SK-N-SH (cell line): ENCODE measurements at regions not wholly inside any gene's neighbourhood (a gene's known extent, or its start where the extent isn't known, plus 50 kb on each side); places are given as distances from the start of the nearest gene placed in this dataset.

ENCODE experiments used
- CTCF ChIA-PET: fragments of 300-600, 350-600 bp; formaldehyde crosslinking; extraction: SDS; loops from one replicate; lab custom pipeline; 2021; lab: Yijun Ruan, JAX
- POLR2A ChIA-PET: fragments of 350-600 bp; sonication (Branson Sonifier 250); formaldehyde crosslinking; extraction: SDS; loops from one replicate; lab custom pipeline; 2020; ENCODE audit warnings: antibody characterized with exemption, inconsistent platforms; lab: Yijun Ruan, JAX
- DNase-seq: peaks from one replicate; pipeline ENCODE4 v3.0.0; 2012
- H2AFZ ChIP-seq: fragments of 200-600 bp; sonication (generic); 2 replicates; pipeline ENCODE4 v1.8.1; 2016; ENCODE audit warnings: antibody characterized with exemption, mild to moderate bottlenecking, low read depth
- H3F3A ChIP-seq: fragments of 200-600 bp; sonication (generic); replicated peaks from 2 replicates; pipeline ENCODE3; 2016; ENCODE audit warnings: antibody characterized with exemption, mild to moderate bottlenecking; ENCODE audit not compliant: insufficient read depth
- H3K27ac ChIP-seq, 2 experiments: fragments of 200-500 bp in 1 of 2; fragments of 200-600 bp in 1 of 2; sonication (Bioruptor generic) in 1 of 2; sonication (generic), shearing (Covaris generic) in 1 of 2; 2 replicates each; pipeline versions ENCODE4 v1.5.1 to v1.6.1; 2014 to 2016; ENCODE audit warnings: low read depth in 2 of 2, inconsistent platforms in 1 of 2, low read length in 1 of 2, mild to moderate bottlenecking in 1 of 2, mixed read lengths in 1 of 2
- H3K27me3 ChIP-seq: fragments of 200-600 bp; sonication (generic), shearing (Covaris generic); 2 replicates; pipeline ENCODE4 v1.6.1; 2016; ENCODE audit warnings: mixed run types; ENCODE audit not compliant: insufficient read depth
- H3K36me3 ChIP-seq, 2 experiments: fragments of 200-500 bp in 1 of 2; fragments of 200-600 bp in 1 of 2; sonication (Bioruptor generic) in 1 of 2; sonication (generic) in 1 of 2; replicated peaks in 1 of 2; 2 replicates each; pipeline versions ENCODE3 to v1.5.1; 2014 to 2016; ENCODE audit warnings: low read length in 1 of 2, mild to moderate bottlenecking in 1 of 2; ENCODE audit not compliant: insufficient read depth in 2 of 2, control insufficient read depth in 1 of 2
- H3K4me1 ChIP-seq, 2 experiments: fragments of 200-500 bp in 1 of 2; fragments of 200-600 bp in 1 of 2; sonication (Bioruptor generic) in 1 of 2; sonication (generic), shearing (Covaris generic) in 1 of 2; 2 replicates each; pipeline versions ENCODE4 v1.5.1 to v1.6.1; 2014 to 2016; ENCODE audit warnings: low read depth in 1 of 2, low read length in 1 of 2, mixed run types in 1 of 2; ENCODE audit not compliant: insufficient read depth in 2 of 2, control insufficient read depth in 1 of 2
- H3K4me2 ChIP-seq: fragments of 200-600 bp; sonication (generic), shearing (Covaris generic); 2 replicates; pipeline ENCODE4 v1.6.1; 2017; ENCODE audit warnings: mixed run types
- H3K4me3 ChIP-seq, 2 experiments: fragments of 200-500 bp in 1 of 2; fragments of 200-600 bp in 1 of 2; sonication (Bioruptor generic) in 1 of 2; sonication (generic), shearing (Covaris generic) in 1 of 2; 2 replicates each; pipeline versions ENCODE4 v1.5.1 to v1.8.1; 2014 to 2016; ENCODE audit warnings: low read depth in 2 of 2, inconsistent platforms in 1 of 2, low read length in 1 of 2, mild to moderate bottlenecking in 1 of 2, mixed read lengths in 1 of 2, moderate library complexity in 1 of 2
- H3K79me2 ChIP-seq: fragments of 200-600 bp; sonication (generic); 2 replicates; pipeline ENCODE4 v1.8.1; 2017; ENCODE audit warnings: mild to moderate bottlenecking; ENCODE audit not compliant: insufficient read depth
- H3K9ac ChIP-seq: fragments of 200-600 bp; sonication (generic); 2 replicates; pipeline ENCODE4 v1.6.1; 2017; ENCODE audit warnings: mixed run types
- H3K9me2 ChIP-seq: fragments of 200-600 bp; sonication (generic); 2 replicates; pipeline ENCODE4 v1.6.1; 2017; ENCODE audit warnings: mixed run types
- H3K9me3 ChIP-seq: fragments of 200-600 bp; sonication (generic); 2 replicates; pipeline ENCODE4 v1.6.1; 2017; ENCODE audit warnings: mixed run types, mild to moderate bottlenecking, moderate library complexity
- H4K20me1 ChIP-seq: fragments of 200-600 bp; sonication (generic); 2 replicates; pipeline ENCODE4 v1.6.1; 2017; ENCODE audit warnings: mild to moderate bottlenecking, mixed run types; ENCODE audit not compliant: insufficient read depth
- EP300 ChIP-seq, 2 experiments: IDR thresholded peaks; 2 replicates each; pipeline versions ENCODE4 v1.4.0 to v1.6.1; 2012; ENCODE audit warnings: borderline replicate concordance in 1 of 2, low read depth in 1 of 2, low read length in 1 of 2
- EZH2phosphoT487 ChIP-seq: fragments of 200-600 bp; sonication (generic); IDR thresholded peaks from 2 replicates; pipeline ENCODE4 v1.6.1; 2017; ENCODE audit warnings: low read depth, mixed run types, mild to moderate bottlenecking, antibody characterized with exemption, moderate library complexity, borderline replicate concordance
- FOSL2 ChIP-seq: IDR thresholded peaks from 2 replicates; pipeline ENCODE4 v1.4.0; 2012; ENCODE audit warnings: low read depth, mild to moderate bottlenecking, moderate library complexity, borderline replicate concordance
- IRF3 ChIP-seq: fragments of 150-350 bp; IDR thresholded peaks from 2 replicates; pipeline ENCODE4 v1.6.1; 2016; ENCODE audit warnings: mild to moderate bottlenecking, low read depth, low read length
- JUND ChIP-seq: IDR thresholded peaks from 2 replicates; pipeline ENCODE4 v1.4.0; 2012
- NRF1 ChIP-seq: IDR thresholded peaks from 2 replicates; pipeline ENCODE4 v1.6.1; 2012; ENCODE audit warnings: low read depth, mild to moderate bottlenecking, low read length
- PBX3 ChIP-seq: IDR thresholded peaks from 2 replicates; pipeline ENCODE4; 2012
- RAD21 ChIP-seq: IDR thresholded peaks from 2 replicates; pipeline ENCODE4 v1.6.1; 2012; ENCODE audit warnings: mild to moderate bottlenecking, low read length
- RCOR1 ChIP-seq: fragments of 150-350 bp; IDR thresholded peaks from 2 replicates; pipeline ENCODE4 v1.6.1; 2017; ENCODE audit warnings: antibody characterized with exemption, low read length
- SIN3A ChIP-seq: IDR thresholded peaks from 2 replicates; pipeline ENCODE4 v1.6.1; 2012; ENCODE audit warnings: low read depth, mild to moderate bottlenecking, low read length, moderate library complexity, borderline replicate concordance
- SMC3 ChIP-seq: IDR thresholded peaks from 2 replicates; pipeline ENCODE4 v1.6.1; 2012; ENCODE audit warnings: low read depth, low read length, improper control_type of control experiment
- TEAD4 ChIP-seq: IDR thresholded peaks from 2 replicates; pipeline ENCODE4 v1.4.0; 2012; ENCODE audit warnings: mild to moderate bottlenecking, borderline replicate concordance; ENCODE audit not compliant: insufficient read depth
- USF1 ChIP-seq: IDR thresholded peaks from 2 replicates; pipeline ENCODE4 v1.4.0; 2012; ENCODE audit warnings: low read depth, borderline replicate concordance
- WGBS: methylation state at CpG from one replicate; pipeline ENCODE4 v1.1.6; 2017; ENCODE audit warnings: low lambda C conversion rate; 5-methylcytosine and 5-hydroxymethylcytosine counted together

DNA sequence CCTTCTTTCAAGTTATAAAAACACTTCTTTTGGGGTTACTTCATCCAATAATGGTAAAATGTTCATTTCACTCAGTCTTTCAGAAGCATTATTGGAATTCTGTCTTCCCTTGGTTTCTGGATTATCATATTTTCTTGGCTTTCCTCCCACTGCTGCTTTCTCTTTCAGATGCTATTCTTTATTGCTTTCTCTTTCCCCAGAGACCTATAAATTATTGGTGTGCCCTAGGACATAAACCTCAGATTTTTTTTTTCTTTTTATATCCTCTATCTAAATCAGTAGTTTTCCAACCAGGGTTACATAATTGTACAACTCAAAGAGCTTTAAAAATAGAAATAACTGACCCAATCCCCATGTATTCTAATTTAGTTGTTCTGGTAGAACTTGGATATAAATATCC lies 1005.5 kb downstream of the ARAP2 start:
- Histone ChIP-seq H3K4me1 (no peaks in the 10 kb centered on the region), H2AFZ (no peak overlapping the region), H3K9me2 (no peaks in the 10 kb centered on the region), H3K9ac (no peak overlapping the region), H4K20me1 (no peaks in the 10 kb centered on the region), H3F3A (no peaks in the 10 kb centered on the region), H3K4me2 (no peak overlapping the region), H3K36me3 (no peaks in the 10 kb centered on the region), H3K4me3 (no peak overlapping the region), H3K27me3 (no peaks in the 10 kb centered on the region), H3K27ac (no peak overlapping the region), H3K79me2 (no peaks in the 10 kb centered on the region), H3K9me3 (no peaks in the 10 kb centered on the region)
- ChIA-PET POLR2A (no interaction called here), CTCF (no interaction called here)
- TF ChIP-seq IRF3 = no peak
- TF ChIP-seq RAD21 = no peak
- no peak for TF ChIP-seq EP300 (IDR thresholded peaks at IDR 0.05; ENCODE audit: borderline replicate concordance in 1 of 2, low read depth in 1 of 2, low read length in 1 of 2)
- TF ChIP-seq EZH2phosphoT487 = no peak
- no peak for TF ChIP-seq TEAD4
- no peak for TF ChIP-seq JUND
- DNase-seq = no peak

DNA sequence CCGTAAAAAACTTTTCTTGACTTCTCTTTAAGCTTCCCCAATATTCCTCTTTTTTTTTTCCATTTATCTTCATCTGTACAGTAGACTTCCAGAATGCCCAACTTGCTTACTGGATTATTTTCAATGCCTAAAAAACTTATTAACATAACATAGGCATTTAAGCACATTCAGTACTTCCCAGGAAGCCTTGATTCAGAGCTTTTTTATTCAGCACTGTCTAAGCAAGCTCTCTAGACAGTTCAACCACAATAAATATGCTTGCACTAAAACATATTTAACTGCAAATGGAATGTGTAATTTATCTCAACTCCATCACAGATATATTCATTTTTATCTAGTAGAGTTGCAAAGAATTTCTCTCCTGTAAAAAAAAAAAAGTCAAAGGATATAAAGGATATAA lies 997.8 kb downstream of the ARAP2 start:
- H2AFZ ChIP-seq = no peak overlapping the region

GRCh38 chr4:35247047-35247446 lies 997.3 kb downstream of the ARAP2 start:
- Histone ChIP-seq H4K20me1 (no peaks in the 10 kb centered on the region), H3K27me3 (no peaks in the 10 kb centered on the region), H3K36me3 (no peaks in the 10 kb centered on the region), H3K27ac (no peak overlapping the region), H3F3A (no peaks in the 10 kb centered on the region), H3K9me3 (no peaks in the 10 kb centered on the region), H3K4me3 (no peak overlapping the region), H3K9me2 (no peaks in the 10 kb centered on the region), H3K79me2 (no peaks in the 10 kb centered on the region), H3K4me2 (no peak overlapping the region), H3K4me1 (no peaks in the 10 kb centered on the region), H2AFZ (no peak overlapping the region), H3K9ac (no peak overlapping the region)
- TF ChIP-seq NRF1 (no peak), PBX3 (no peak), IRF3 (no peak)
- ChIA-PET POLR2A (no interaction called here), CTCF (no interaction called here)
- DNase-seq = no peak
- 0% methylated on average over 3 of the region's 3 CpGs for WGBS

More for the DNA sequence above, 997.8 kb downstream of the ARAP2 start:
- no peaks in the 10 kb centered on the region for H3K27me3 ChIP-seq
- H3K79me2 ChIP-seq = no peaks in the 10 kb centered on the region
- 80% methylated on average over 1 of the region's 1 CpG for WGBS
- no peaks in the 10 kb centered on the region for H3K9me2 ChIP-seq
- H4K20me1 ChIP-seq = no peaks in the 10 kb centered on the region
- no peak overlapping the region for H3K4me2 ChIP-seq
- no peak for DNase-seq
- no peak overlapping the region for H3K9ac ChIP-seq
- CTCF ChIA-PET = no interaction called here
- POLR2A ChIA-PET = no interaction called here
- no peaks in the 10 kb centered on the region for H3K4me1 ChIP-seq
- H3K4me3 ChIP-seq = no peak overlapping the region
- no peak overlapping the region for H3K27ac ChIP-seq
- no peaks in the 10 kb centered on the region for H3K9me3 ChIP-seq
- TF ChIP-seq SMC3 (no peak), USF1 (no peak), SIN3A (no peak), RCOR1 (no peak), RAD21 (no peak), FOSL2 (no peak)
- no peaks in the 10 kb centered on the region for H3K36me3 ChIP-seq
- H3F3A ChIP-seq = no peaks in the 10 kb centered on the region
